ENCODE measurements at regions not wholly inside any gene's neighbourhood (a gene's known extent, or its start where the extent isn't known, plus 50 kb on each side); places are given as distances from the start of the nearest gene placed in this dataset.
"Not testable (repeated sequence)": the region's sequence is repeated elsewhere in the genome, so short reads cannot be mapped to it uniquely, and the experiment has no call there.

DNA sequence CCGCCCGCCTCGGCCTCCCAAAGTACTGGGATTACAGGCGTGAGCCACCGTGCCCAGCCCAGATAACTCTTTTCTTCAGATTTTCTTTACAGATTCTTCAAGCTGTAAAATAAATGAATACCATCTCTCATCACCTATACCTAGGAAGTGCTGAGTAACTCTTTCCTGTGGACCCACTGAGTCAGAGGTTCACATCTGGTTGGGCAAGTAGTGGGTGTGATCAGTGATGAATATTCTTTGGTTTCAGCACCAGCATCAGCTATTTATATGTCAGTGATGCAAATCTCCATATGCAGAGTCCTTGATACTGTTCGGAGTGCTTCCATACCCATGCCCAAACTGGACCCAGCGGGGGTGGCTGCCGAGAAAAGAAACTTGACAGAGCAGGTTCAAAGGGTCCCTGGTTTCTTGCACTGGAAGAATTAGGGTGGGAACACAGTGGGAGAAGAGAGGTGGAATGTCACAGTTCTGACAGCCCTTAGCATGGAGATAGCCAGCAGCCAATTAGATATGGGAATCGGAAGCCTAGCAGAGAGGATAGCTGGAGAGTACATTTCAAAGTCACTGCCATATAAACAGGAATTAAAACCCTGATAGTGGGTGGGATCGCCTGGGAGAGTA is 64.9 kb upstream of the DDR1 start:
- Histone ChIP-seq H3K27ac (ENCODE audit: low read length) (no peak overlapping the region), H3K27me3 (ENCODE audit: low read depth, low read length) (no peaks in the 10 kb centered on the region), H3K4me3 (ENCODE audit: low read depth in 1 of 2, low read length in 2 of 2) (no peak overlapping the region), H3K36me3 (ENCODE audit: control insufficient read depth in 1 of 2, insufficient read depth in 2 of 2, low read length in 2 of 2) (no peaks in the 10 kb centered on the region), H3K4me1 (ENCODE audit: control insufficient read depth in 1 of 2, insufficient read depth in 2 of 2, low read length in 2 of 2) (peaks cover 10 to 14% of the 10 kb centered on the region in 2 donors), H3K9me3 (ENCODE audit: control insufficient read depth in 1 of 2, low read length in 2 of 2) (no peaks in the 10 kb centered on the region)

DNA sequence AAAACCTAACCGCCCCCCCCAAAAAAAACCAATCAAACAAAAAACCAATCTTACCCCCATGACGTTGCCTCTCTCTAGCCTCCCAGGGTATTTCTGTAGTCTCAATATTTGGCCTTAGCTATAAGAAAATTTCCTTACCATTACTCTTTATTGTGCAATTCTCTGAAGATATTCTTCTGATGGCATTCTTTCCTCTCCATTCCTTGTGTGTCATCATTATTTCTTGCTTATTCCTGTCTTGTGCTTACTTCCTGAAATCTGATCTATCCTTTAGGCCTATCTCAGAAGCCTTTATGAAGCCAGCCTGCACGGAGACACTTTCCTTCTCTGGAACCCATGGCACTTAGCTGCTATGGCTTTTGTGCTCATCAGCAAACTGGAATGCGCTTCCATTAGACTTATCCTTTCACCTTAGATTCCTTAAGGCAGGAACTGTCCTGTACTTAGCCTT is 65.9 kb upstream of the DDR1 start:
- H3K4me1 ChIP-seq (ENCODE audit: control insufficient read depth in 1 of 2, insufficient read depth in 2 of 2, low read length in 2 of 2), result peaks cover 10 to 12% of the 10 kb centered on the region in 2 donors
- no peaks in the 10 kb centered on the region for H3K9me3 ChIP-seq (ENCODE audit: control insufficient read depth in 1 of 2, low read length in 2 of 2)
- no peaks in the 10 kb centered on the region for H3K36me3 ChIP-seq (ENCODE audit: control insufficient read depth in 1 of 2, insufficient read depth in 2 of 2, low read length in 2 of 2)
- no peak overlapping the region for H3K27ac ChIP-seq (ENCODE audit: low read length)
- H3K27me3 ChIP-seq (ENCODE audit: low read depth, low read length), result no peaks in the 10 kb centered on the region
- H3K4me3 ChIP-seq (ENCODE audit: low read depth in 1 of 2, low read length in 2 of 2), result no peak overlapping the region

DNA sequence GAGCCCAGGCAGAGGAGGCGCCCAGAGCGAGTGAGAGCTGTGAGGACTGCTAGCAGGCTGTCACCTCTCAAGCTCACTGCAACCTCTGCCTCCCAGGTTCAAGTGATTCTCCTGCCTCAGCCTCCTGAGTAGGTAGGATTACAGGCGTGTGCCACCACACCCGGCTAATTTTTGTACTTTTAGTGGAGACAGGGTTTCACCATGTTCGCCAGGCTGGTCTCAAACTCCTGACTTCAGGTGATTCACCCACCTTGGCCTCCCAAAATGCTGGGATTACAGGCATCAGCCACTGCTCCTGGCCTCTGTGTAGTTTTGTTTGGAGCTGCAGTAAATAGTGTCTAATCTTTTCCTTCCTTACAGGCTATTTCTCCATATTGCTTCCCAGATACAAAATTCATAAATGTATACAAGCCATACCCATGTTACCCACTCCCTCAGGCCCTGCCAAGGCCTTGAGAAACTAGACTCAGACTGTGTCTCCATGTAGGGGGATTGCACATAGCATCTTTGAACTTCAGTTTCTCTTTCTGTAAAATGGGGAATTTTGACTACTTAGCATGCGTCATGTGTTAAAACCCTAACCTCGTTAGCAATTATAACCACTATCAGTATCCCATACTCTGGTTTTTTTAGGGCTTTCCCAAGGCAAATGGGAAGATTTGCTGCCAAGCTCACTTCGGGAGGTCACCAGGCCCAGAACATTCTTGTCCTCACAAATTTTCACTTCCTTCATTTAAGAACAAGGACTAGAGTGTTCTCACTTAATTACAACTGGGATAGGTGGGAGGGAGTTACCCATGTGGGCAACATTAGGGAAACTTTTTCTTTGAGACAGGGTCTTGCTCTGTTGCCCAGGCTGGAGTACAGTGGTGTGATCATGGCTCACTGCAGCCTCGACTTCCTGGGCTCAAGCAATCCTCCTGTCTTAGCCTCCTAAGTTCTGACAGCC is 67.3 kb upstream of the DDR1 start:
- no peaks in the 10 kb centered on the region for H3K27me3 ChIP-seq (ENCODE audit: low read depth, low read length)
- H3K27ac ChIP-seq (ENCODE audit: low read length), result peak overlapping the region; percentile 23
- no peaks in the 10 kb centered on the region for H3K36me3 ChIP-seq (ENCODE audit: control insufficient read depth in 1 of 2, insufficient read depth in 2 of 2, low read length in 2 of 2)
- peaks cover under 1 to 10% of the 10 kb centered on the region in 2 donors for H3K4me1 ChIP-seq (ENCODE audit: control insufficient read depth in 1 of 2, insufficient read depth in 2 of 2, low read length in 2 of 2)
- H3K4me3 ChIP-seq (ENCODE audit: low read depth in 1 of 2, low read length in 2 of 2), result no peak overlapping the region
- no peaks in the 10 kb centered on the region for H3K9me3 ChIP-seq (ENCODE audit: control insufficient read depth in 1 of 2, low read length in 2 of 2)

DNA sequence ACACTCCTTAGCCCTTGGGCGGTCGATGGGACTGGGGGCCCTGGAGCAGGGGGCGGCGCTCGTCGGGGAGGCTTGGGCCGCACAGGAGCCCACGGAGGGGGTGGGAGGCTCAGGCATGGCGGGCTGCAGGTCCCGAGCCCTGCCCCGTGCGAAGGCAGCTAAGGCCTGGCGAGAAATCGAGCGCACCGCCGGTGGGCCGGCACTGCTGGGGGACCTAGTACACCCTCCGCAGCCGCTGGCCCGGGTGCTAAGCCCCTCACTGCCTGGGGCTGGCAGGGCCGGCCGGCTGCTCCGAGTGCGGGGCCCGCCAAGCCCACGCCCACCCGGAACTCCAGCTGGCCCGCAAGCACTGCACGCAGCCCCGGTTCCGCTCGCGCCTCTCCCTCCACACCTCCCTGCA is 68.0 kb upstream of the DDR1 start:
- not testable (repeated sequence) for H3K4me1 ChIP-seq (ENCODE audit: control insufficient read depth in 1 of 2, insufficient read depth in 2 of 2, low read length in 2 of 2); H3K9me3 ChIP-seq (ENCODE audit: control insufficient read depth in 1 of 2, low read length in 2 of 2); H3K36me3 ChIP-seq (ENCODE audit: control insufficient read depth in 1 of 2, insufficient read depth in 2 of 2, low read length in 2 of 2); H3K27me3 ChIP-seq (ENCODE audit: low read depth, low read length); H3K4me3 ChIP-seq (ENCODE audit: low read depth in 1 of 2, low read length in 2 of 2); H3K27ac ChIP-seq (ENCODE audit: low read length)

DNA sequence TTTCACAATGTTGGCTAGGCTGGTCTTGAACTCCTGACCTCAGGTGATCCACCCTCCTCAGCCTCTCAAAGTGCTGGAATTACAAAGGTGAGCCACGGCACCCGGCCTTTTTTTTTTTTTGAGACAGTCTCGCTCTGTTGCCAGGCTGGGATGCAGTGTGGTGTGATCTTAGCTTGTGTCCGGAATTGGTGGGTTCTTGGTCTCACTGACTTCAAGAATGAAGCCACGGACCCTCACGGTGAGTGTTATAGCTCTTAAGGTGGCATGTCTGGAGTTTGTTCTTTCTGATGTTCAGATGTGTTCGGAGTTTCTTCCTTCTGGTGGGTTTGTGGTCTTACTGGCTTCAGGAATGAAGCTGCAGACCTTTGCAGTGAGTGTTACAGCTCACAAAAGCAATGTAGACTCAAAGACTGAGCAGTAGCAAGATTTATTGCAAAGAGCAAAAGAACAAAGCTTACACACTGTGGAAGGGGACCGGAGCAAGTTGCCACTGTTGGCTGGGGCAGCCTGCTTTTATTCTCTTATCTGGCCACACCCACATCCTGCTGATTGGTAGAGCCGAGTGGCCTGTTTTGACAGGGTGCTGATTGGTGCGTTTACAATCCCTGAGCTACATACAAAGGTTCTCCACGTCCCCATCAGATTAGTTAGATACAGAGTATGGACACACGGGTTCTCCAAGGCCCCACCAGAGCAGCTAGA is 69.1 kb upstream of the DDR1 start:
- not testable (repeated sequence) for H3K27me3 ChIP-seq (ENCODE audit: low read depth, low read length); H3K27ac ChIP-seq (ENCODE audit: low read length); H3K9me3 ChIP-seq (ENCODE audit: control insufficient read depth in 1 of 2, low read length in 2 of 2); H3K36me3 ChIP-seq (ENCODE audit: control insufficient read depth in 1 of 2, insufficient read depth in 2 of 2, low read length in 2 of 2); H3K4me1 ChIP-seq (ENCODE audit: control insufficient read depth in 1 of 2, insufficient read depth in 2 of 2, low read length in 2 of 2); H3K4me3 ChIP-seq (ENCODE audit: low read depth in 1 of 2, low read length in 2 of 2)

DNA sequence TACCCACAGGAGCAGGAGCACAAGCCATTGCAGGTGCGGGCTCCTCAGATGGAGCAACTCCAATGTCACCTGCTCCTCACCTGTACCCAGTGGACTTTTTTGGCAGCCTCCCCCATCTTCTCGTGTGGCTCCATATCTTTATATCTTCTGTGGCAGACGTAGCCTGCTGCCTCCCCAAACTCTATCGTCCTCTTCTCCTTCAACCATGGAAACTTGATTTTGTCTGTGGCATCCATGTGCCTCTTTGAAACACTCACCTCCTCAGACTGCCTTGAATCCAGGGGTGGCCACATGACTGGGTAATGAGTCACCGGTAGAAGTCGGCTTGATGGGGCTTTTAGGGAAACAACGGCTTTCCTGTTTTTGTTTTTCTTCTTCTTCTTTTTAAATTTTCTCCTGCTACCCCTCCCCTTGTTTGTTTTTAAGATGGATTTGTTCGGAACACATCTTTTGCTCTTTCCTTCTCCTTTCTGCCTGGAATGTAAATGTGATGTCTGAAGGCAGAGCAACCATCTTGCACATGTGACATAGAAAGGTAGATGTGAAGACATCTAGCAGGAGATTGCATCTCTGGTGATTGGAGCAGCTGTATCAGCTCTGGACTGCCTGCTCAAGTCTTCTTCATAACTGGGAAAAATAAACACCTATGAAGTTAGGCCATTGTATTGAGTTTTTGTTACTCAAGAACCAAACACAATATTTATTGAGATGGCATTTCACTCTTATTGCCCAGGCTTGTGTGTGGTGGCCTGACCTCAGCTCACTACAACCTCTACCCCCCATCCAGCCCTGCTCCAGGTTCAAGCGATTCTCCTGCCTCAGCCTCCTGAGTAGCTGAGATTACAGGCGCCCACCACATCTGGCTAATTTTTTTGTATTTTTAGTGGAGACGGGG is 69.9 kb upstream of the DDR1 start:
- Histone ChIP-seq H3K9me3 (ENCODE audit: control insufficient read depth in 1 of 2, low read length in 2 of 2) (no peaks in the 10 kb centered on the region), H3K4me3 (ENCODE audit: low read depth in 1 of 2, low read length in 2 of 2) (no peak overlapping the region), H3K27me3 (ENCODE audit: low read depth, low read length) (no peaks in the 10 kb centered on the region), H3K27ac (ENCODE audit: low read length) (no peak overlapping the region), H3K36me3 (ENCODE audit: control insufficient read depth in 1 of 2, insufficient read depth in 2 of 2, low read length in 2 of 2) (no peaks in the 10 kb centered on the region), H3K4me1 (ENCODE audit: control insufficient read depth in 1 of 2, insufficient read depth in 2 of 2, low read length in 2 of 2) (peaks cover 0 to under 1% of the 10 kb centered on the region in 2 donors)

DNA sequence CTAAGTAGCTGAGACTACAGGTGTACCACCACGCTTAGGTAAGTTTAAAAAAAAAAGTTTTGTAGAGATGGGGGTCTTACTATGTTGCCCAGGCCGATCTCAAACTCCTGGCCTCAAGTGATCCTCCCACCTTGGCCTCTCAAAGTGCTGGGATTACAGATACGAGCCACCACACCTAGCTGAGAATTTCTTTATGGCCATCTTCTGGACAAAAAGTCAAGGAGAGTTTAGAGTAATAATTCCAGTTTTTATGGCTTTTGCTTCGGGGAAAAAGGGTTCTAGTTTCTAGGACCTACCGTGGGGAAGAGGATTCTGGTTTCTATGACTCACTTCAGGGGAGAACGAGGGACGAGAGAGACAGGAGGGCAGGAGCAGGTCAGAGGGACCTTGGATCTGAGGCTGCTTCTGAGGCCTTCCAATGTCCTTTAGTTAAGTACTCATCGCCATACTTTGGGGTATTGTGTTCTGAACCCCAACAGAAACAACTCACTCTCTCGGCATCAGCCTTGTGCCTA is 69.3 kb upstream of the IER3 start:
- no peak overlapping the region for H3K27ac ChIP-seq (ENCODE audit: low read length)

DNA sequence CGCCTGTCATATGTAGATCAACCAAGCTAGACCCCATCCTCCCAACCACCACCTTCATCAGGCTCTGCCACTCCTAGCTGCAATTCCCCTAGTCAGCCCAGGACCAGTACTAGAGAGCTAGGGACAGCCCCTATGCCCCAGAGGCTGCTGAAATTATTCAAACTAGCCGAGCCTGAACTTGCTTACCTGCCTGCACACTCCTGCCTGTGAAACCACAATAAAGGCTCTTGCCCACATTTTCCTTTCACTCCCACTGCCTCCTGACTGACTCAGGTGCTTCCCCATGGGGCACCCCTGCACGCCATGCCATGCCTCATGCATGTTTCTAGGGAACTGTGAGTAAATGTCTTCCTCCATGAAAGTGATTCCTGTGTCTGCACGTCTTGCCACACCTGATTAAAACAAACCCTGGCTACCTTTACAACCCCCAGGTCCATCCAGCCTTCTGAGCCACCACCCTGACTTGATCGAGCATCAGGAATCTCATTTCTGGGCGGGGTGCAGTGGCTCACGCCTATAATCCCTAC is 66.5 kb upstream of the IER3 start:
- Histone ChIP-seq H3K4me1 (ENCODE audit: control insufficient read depth in 1 of 2, insufficient read depth in 2 of 2, low read length in 2 of 2) (no peaks in the 10 kb centered on the region), H3K27me3 (ENCODE audit: low read depth, low read length) (no peaks in the 10 kb centered on the region), H3K36me3 (ENCODE audit: control insufficient read depth in 1 of 2, insufficient read depth in 2 of 2, low read length in 2 of 2) (no peaks in the 10 kb centered on the region), H3K4me3 (ENCODE audit: low read depth in 1 of 2, low read length in 2 of 2) (no peak overlapping the region), H3K27ac (ENCODE audit: low read length) (no peak overlapping the region), H3K9me3 (ENCODE audit: control insufficient read depth in 1 of 2, low read length in 2 of 2) (no peaks in the 10 kb centered on the region)

More for the DNA sequence above, 69.3 kb upstream of the IER3 start:
- Histone ChIP-seq H3K4me3 (ENCODE audit: low read depth in 1 of 2, low read length in 2 of 2) (no peak overlapping the region), H3K9me3 (ENCODE audit: control insufficient read depth in 1 of 2, low read length in 2 of 2) (no peaks in the 10 kb centered on the region), H3K36me3 (ENCODE audit: control insufficient read depth in 1 of 2, insufficient read depth in 2 of 2, low read length in 2 of 2) (no peaks in the 10 kb centered on the region), H3K4me1 (ENCODE audit: control insufficient read depth in 1 of 2, insufficient read depth in 2 of 2, low read length in 2 of 2) (no peaks in the 10 kb centered on the region), H3K27me3 (ENCODE audit: low read depth, low read length) (no peaks in the 10 kb centered on the region)

DNA sequence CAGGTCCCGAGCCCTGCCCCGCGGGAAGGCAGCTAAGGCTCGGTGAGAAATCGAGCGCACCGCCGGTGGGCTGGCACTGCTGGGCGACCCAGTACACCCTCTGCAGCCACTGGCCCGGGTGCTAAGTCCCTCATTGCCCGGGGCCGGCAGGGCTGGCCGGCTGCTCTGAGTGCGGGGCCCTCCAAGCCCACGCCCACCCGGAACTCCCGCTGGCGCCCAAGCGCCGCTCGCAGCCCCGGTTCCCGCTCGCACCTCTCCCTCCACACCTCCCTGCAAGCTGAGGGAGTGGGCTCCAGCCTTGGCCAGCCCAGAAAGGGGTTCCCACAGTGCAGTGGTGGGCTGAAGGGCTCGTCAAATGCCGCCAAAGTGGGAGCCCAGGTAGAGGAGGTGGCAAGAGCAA is 63.2 kb upstream of the IER3 start:
- not testable (repeated sequence) for H3K27ac ChIP-seq (ENCODE audit: low read length); H3K9me3 ChIP-seq (ENCODE audit: control insufficient read depth in 1 of 2, low read length in 2 of 2)

DNA sequence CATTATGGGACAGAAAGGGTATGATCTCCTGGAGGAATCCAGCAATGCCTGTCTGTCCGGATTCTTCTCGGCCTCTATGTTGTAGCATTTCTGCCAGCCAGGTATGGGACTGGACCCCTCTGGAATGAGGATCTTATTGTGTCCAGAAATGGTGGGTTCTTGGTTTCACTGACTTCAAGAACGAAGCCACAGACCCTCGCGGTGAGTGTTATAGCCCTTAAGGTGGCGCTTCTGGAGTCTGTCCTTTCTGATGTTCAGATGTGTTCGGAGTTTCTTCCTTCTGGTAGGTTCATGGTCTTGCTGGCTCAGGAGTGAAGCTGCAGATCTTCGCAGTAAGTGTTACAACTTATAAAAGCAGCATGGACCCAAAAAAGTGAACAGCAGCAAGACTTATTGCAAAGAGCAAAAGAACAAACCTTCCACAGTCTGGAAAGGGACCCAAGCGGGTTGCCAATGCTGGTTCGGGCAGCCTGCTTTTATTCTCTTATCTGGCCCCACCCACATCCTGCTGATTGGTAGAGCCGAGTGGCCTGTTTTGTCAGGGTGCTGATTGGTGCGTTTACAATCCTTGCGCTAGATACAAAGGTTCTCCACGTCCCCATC is 62.3 kb upstream of the IER3 start:
- H3K27me3 ChIP-seq (ENCODE audit: low read depth, low read length), result no peaks in the 10 kb centered on the region
- H3K27ac ChIP-seq (ENCODE audit: low read length), result no peak overlapping the region
- no peaks in the 10 kb centered on the region for H3K4me1 ChIP-seq (ENCODE audit: control insufficient read depth in 1 of 2, insufficient read depth in 2 of 2, low read length in 2 of 2)
- H3K4me3 ChIP-seq (ENCODE audit: low read depth in 1 of 2, low read length in 2 of 2), result no peak overlapping the region
- no peaks in the 10 kb centered on the region for H3K36me3 ChIP-seq (ENCODE audit: control insufficient read depth in 1 of 2, insufficient read depth in 2 of 2, low read length in 2 of 2)
- no peaks in the 10 kb centered on the region for H3K9me3 ChIP-seq (ENCODE audit: control insufficient read depth in 1 of 2, low read length in 2 of 2)

More for the DNA sequence above, 63.2 kb upstream of the IER3 start:
- not testable (repeated sequence) for H3K4me1 ChIP-seq (ENCODE audit: control insufficient read depth in 1 of 2, insufficient read depth in 2 of 2, low read length in 2 of 2); H3K4me3 ChIP-seq (ENCODE audit: low read depth in 1 of 2, low read length in 2 of 2); H3K27me3 ChIP-seq (ENCODE audit: low read depth, low read length); H3K36me3 ChIP-seq (ENCODE audit: control insufficient read depth in 1 of 2, insufficient read depth in 2 of 2, low read length in 2 of 2)

Measured in muscle layer of duodenum (tissue), 2 donors.